Gastrocnemius medialis (tissue), 4 donors: ENCODE measurements at regions not wholly inside any gene's neighbourhood (a gene's known extent, or its start where the extent isn't known, plus 50 kb on each side); places are given as distances from the start of the nearest gene placed in this dataset.

Source experiments
- CTCF ChIP-seq, 5 experiments: fragments of 450-650 bp in 3 of 5; fragments of 200-600 bp in 2 of 5; sonication (generic) in 2 of 5; IDR thresholded peaks in 4 of 5; conservative IDR thresholded peaks in 1 of 5; 1 replicate in 4 of 5; 2 replicates in 1 of 5; pipeline ENCODE4 v1.5.1; 2016 to 2019; ENCODE audit warnings: antibody characterized with exemption in 5 of 5, mild to moderate bottlenecking in 3 of 5, moderate library complexity in 3 of 5
- POLR2A ChIP-seq, 2 donors: fragments of 450-650 bp; IDR thresholded peaks; one replicate each; pipeline ENCODE4 v1.6.1; 2017; ENCODE audit warnings: antibody characterized with exemption in 2 of 2, mild to moderate bottlenecking in 2 of 2, moderate library complexity in 2 of 2

- no peak for TF ChIP-seq CTCF (IDR thresholded peaks at IDR 0.05 in 4 of 5, conservative IDR thresholded peaks at IDR 0.05 in 1 of 5)
- no peak for TF ChIP-seq POLR2A (IDR thresholded peaks at IDR 0.05)
Observed at GRCh38 chrX:131614241-131614640, 70.4 kb downstream of the OR13H1 start.
